GM19372 (cell line): ENCODE measurements at regions not wholly inside any gene's neighbourhood (a gene's known extent, or its start where the extent isn't known, plus 50 kb on each side); places are given as distances from the start of the nearest gene placed in this dataset.

Experiments
- ATAC-seq: cut with Tn5 transposase; IDR thresholded peaks from one replicate; pipeline ENCODE4 v1.9.1; 2021; ENCODE audit warnings: mild to moderate bottlenecking, low read depth, moderate library complexity; ENCODE audit not compliant: unreplicated experiment

GRCh38 chr1:187078916-187079315 lies 250.2 kb downstream of the PLA2G4A start:
- no peak for ATAC-seq

DNA sequence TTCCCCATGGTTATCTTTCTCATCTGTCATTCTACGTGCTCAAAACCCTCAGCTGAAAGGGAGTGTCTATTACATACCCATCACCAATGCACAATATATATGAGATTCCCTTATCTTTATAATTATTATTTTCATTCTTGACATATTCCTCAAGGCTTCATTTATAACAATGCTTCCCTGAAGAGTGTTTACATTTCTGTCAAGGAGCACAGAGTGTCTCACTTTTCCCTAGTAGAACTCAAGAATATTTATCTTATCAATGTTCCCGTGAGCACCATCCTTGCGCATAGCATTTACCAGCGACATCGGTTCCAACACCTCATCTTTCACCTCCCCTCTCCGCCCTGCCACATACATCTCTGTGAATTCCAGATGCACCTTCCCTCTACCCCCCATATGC lies 250.6 kb downstream of the PLA2G4A start:
- no peak for ATAC-seq

GRCh38 chr1:187091666-187092065 lies 262.9 kb downstream of the PLA2G4A start:
- ATAC-seq = no peak

- no peak for ATAC-seq
Measured at GRCh38 chr1:187092104-187092503, 263.4 kb downstream of the PLA2G4A start.

DNA sequence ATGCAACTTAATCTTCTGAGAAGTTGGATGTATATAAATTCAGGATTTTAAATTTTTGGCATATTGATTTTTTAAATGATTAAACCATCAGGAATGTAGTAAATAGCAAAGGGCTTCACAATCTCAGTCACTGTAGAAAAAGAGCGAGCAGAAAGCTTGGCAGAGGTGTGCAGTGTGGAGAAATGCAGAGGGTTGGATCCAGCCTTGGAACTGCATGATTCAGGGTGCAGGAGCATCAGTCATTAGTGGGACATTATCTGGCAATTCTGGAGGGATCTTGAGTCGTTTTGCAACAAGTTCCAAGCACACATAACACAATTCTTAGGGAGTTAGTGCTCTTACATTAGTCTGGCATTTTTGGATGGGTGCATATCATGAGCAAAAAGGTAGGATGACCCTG lies 267.9 kb downstream of the PLA2G4A start:
- ATAC-seq = no peak

GRCh38 chr1:187110351-187110750 lies 281.6 kb downstream of the PLA2G4A start:
- ATAC-seq = no peak

GRCh38 chr1:187114792-187115191 lies 286.0 kb downstream of the PLA2G4A start:
- ATAC-seq = no peak

DNA sequence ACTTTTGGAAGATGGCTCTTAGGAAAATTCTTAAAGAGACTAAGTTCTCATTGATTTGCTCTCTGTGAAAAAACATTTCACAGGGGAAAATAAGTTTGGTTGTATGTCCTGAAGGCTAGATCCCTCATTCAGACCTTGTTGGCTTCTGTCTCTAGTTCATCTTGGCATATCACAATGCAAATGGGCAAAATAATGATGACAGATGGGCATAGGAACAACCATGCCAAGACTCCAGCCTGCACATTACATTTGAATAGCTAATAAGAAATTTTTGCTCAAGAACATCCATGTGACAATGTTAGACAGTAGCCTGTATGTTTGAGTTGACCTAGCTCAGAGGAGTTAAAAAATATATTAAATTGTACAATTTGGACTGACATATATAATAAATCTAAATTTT lies 292.9 kb downstream of the PLA2G4A start:
- ATAC-seq = no peak

GRCh38 chr1:187122566-187122965 lies 293.8 kb downstream of the PLA2G4A start:
- no peak for ATAC-seq

GRCh38 chr1:187129132-187129531 lies 300.4 kb downstream of the PLA2G4A start:
- ATAC-seq = no peak

- ATAC-seq = no peak
Measured at GRCh38 chr1:187143783-187144182, 315.0 kb downstream of the PLA2G4A start.

DNA sequence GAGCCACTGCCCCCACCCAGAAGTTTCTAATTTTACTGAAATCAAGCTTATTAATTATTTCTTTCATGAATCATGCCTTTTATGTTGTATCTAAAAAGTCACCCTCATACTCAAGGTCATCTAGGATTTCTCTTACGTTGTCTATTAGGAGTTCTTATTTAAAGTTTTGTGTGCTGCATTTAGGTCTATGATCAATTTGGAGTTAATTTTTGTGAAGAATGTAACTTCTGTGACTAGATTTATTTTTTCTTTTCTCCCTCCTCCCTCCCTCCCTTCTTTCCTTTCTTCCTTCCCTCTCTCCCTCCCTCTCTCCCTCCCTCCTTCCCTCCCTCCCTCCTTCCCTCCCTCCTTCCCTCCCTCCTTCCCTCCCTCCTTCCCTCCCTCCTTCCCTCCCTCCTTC lies 317.6 kb downstream of the PLA2G4A start:
- no peak for ATAC-seq

DNA sequence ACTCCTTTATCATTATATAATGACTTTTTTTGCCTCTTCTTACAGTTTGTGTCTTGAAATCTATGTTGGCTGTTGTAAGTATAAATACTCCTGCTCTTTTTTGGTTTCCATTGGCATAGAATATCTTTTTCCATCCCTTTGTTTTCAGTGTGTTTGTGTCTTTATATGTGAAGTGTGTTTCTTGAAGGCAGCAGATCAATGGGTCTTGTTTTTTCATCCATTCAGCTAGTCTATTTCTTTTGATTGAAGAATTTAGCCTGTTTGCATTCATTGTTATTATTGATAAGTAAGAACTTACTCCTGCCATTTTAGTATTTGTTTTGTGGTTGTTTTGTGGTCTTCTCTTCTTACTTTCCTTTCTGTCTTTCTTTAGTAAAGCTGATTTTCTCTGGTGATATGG lies 322.8 kb downstream of the PLA2G4A start:
- no peak for ATAC-seq

DNA sequence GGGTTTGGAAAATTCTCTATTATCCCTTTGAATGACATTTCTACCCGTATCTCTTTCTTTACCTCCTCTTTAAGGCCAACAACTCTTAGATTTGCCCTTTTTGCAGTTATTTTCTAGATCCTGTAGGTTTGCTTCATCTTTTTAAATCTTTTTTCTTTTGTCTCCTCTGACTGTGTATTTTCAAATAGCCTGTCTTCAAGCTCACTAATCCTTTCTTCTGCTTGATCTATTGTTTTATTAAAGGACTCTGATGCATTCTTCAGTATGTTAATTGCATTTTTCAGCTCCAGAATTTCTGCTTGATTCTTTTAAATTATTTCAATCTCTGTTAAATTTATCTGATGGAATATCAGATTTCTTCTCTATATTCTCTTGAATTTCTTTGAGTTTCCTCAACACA lies 324.3 kb downstream of the PLA2G4A start:
- no peak for ATAC-seq

GRCh38 chr1:187157115-187157514 lies 328.4 kb downstream of the PLA2G4A start:
- no peak for ATAC-seq

DNA sequence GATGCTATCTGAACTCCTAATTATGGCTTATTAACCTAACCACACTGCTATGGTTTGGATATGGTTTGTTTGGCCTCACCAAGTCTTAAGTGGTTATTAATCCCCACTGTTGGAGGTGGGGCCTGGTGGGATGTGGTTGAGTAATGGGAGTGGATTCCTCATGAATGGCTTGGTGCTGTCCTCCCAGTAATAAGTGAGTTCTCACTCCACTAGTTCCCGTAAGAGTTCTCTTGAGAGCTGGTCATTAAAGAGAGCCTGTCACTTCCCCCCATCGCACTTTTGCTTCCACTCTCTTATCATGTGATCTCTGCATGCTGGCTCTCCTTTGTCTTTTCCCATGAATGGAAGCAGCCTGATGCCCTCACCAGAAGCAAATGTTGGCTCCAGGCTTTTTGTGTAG lies 328.8 kb downstream of the PLA2G4A start:
- no peak for ATAC-seq

GRCh38 chr1:187167555-187167954 lies 338.8 kb downstream of the PLA2G4A start:
- no peak for ATAC-seq

DNA sequence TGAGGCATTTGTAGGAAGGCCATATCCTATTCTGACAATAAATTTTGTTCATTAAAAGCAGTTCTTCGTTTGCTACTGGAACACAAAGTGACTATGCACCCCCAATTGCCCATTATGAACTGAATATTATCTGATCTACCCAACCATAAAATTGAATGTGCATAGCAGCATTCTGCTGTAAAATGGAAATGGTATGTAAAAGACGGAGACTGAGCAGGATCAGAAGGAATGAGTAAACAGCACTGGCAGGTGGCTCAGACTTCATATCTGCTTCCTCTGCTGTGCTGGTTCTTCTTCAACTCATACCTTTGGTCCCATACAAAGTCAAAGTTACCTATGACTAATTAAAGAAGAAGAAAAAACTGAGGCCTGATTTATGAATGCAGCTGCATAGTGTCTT lies 339.5 kb downstream of the PLA2G4A start:
- no peak for ATAC-seq

DNA sequence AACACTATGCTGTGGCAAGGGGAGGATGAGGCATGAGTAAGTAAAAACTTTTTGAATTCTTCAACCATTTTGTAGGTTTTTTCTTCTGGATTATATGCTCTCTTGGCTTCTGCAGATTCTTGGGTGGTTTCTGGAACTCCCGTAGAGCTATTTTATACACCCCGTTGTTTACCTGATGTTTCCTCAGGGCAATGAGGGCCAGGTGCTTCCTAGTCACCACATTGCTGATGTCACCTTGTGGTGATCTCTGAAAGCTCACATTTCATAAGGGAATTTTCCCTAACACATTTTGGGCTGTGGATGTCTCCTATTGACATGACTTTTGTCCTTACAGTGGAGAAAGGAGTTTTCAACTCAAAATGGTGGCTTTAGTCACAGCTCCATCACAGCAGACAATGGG lies 356.6 kb downstream of the PLA2G4A start:
- no peak for ATAC-seq

DNA sequence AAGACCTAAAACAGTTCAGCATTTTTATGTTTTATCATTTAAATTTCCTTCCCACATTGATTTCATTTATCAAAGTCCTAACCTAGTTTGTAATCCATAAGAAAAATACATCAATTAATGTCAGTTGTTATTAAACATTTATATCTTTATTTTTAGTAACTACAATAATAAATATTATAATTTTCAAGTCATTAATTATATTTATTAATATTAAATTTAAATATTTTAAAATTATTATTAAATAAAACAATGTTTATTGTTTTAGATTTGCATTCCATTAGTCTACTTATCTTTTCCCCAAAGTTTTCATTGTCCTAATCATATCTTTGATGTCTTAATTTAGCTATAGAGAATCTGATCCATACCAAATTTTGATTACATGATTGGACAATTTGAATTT lies 368.9 kb downstream of the PLA2G4A start:
- ATAC-seq = no peak

DNA sequence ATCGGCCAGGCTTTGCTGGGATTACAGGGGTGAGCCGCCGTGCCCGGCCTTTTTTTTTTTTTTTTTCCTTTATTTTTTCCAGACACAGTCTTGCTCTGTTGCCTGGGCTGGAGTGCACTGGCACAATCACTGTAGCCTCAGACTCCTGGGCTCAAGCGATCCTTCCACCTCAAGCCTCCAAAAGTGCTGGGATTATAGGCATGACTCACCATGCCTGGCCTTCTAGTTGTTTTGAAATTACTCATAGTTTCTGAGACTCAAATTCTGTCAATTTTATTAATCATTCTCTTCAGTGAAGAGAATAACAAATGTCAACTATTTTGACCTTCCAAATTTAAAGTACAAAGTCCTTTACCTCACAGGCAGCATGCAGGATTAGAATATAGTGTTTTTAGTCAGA lies 374.5 kb downstream of the PLA2G4A start:
- no peak for ATAC-seq

GRCh38 chr1:187212377-187212776 lies 383.6 kb downstream of the PLA2G4A start:
- no peak for ATAC-seq

GRCh38 chr1:187226396-187226795 lies 397.6 kb downstream of the PLA2G4A start:
- no peak for ATAC-seq
